Astrocyte of the spinal cord (primary cell): ENCODE measurements at regions not wholly inside any gene's neighbourhood (a gene's known extent, or its start where the extent isn't known, plus 50 kb on each side); places are given as distances from the start of the nearest gene placed in this dataset.
A peak's percentile ranks its signal among the peaks of the same experiment; 100 is the strongest.

ENCODE experiments used
- DNase-seq: peaks from one replicate; pipeline ENCODE4 v3.0.0; 2011; ENCODE audit warnings: low read depth, low spot score
- H3K4me3 ChIP-seq: 2 replicates; pipeline ENCODE4 v1.5.1; 2011; ENCODE audit warnings: low read depth, mild to moderate bottlenecking, low read length, moderate library complexity
- in situ Hi-C: cut with HindIII; loops from 2 replicates; pipeline ENCODE4 v1.10.0; 2017; ENCODE audit warnings: low sequenced_read_pairs
- TF ChIP-seq, protein P1 (sequence below): IDR thresholded peaks from 2 replicates; pipeline ENCODE4 v1.5.1; 2012; ENCODE audit warnings: low read depth, mild to moderate bottlenecking, low read length, inconsistent platforms

DNA sequence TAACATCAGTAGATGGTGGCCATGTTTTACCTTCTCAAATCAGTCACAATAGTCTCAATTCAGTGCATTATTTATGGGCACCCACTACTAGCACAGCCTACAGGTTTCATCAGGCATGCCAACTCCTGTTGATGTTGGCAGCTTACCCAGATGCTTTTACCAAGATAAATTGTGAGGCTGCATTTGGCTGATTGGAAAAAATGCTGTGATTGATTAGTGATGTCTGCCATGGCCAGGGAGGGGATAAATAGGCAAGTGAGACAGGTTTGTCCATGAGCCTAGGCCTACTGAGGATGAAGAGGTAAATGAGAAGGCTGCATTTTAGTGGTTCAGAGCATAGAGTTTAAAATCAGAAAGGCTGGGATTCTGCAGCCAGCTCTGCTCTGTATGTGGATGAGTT, 227.1 kb downstream of the NFATC2 start:
- TF ChIP-seq, protein P1, sequence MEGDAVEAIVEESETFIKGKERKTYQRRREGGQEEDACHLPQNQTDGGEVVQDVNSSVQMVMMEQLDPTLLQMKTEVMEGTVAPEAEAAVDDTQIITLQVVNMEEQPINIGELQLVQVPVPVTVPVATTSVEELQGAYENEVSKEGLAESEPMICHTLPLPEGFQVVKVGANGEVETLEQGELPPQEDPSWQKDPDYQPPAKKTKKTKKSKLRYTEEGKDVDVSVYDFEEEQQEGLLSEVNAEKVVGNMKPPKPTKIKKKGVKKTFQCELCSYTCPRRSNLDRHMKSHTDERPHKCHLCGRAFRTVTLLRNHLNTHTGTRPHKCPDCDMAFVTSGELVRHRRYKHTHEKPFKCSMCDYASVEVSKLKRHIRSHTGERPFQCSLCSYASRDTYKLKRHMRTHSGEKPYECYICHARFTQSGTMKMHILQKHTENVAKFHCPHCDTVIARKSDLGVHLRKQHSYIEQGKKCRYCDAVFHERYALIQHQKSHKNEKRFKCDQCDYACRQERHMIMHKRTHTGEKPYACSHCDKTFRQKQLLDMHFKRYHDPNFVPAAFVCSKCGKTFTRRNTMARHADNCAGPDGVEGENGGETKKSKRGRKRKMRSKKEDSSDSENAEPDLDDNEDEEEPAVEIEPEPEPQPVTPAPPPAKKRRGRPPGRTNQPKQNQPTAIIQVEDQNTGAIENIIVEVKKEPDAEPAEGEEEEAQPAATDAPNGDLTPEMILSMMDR: no peak
- in situ Hi-C loops: no loop called here
- DNase-seq: no peak
- H3K4me3 ChIP-seq: no peak overlapping the region

DNA sequence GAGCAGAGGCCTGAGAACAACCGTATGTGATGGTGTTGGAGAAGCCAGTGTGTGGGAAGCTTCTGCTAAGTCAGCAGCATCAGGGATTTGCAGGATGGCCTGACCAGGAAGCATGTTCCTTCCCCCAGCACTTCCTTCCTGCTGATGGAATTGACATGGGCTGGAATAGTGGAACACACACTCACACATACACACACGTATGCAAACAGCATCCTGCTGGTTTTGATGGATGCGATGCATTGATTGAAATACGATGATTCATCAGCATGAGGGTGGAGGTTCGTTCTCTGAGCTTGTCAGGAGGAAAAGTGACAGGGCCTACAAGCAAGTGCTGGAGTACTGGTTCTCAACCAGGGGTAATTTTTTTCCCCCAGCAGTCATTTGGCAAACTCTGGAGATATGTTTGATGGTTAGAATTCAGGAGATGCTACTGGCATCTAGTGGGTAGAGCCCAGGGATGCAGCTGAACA, 229.1 kb downstream of the NFATC2 start:
- no peak for DNase-seq
- no peak overlapping the region for H3K4me3 ChIP-seq
- in situ Hi-C loops: no loop called here
- TF ChIP-seq, protein P1: peak; percentile 20

DNA sequence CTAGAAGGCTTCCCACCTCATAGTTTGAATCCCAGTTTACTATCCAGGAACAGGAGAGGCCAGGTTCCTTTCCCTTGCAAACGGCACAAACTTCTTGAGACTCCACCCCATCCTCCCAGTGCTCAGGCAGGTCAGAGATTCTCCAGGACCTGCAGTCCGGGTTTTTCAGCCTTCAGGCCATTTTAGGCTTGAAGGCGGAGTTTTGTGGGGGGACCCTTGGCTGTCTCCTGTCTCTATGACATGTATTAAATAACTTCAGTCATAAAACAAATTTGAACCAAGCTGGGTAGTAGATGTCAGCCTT, 230.1 kb downstream of the NFATC2 start:
- H3K4me3 ChIP-seq: no peak overlapping the region
- in situ Hi-C loops: no loop called here
- no peak for DNase-seq
- TF ChIP-seq, protein P1: no peak

DNA sequence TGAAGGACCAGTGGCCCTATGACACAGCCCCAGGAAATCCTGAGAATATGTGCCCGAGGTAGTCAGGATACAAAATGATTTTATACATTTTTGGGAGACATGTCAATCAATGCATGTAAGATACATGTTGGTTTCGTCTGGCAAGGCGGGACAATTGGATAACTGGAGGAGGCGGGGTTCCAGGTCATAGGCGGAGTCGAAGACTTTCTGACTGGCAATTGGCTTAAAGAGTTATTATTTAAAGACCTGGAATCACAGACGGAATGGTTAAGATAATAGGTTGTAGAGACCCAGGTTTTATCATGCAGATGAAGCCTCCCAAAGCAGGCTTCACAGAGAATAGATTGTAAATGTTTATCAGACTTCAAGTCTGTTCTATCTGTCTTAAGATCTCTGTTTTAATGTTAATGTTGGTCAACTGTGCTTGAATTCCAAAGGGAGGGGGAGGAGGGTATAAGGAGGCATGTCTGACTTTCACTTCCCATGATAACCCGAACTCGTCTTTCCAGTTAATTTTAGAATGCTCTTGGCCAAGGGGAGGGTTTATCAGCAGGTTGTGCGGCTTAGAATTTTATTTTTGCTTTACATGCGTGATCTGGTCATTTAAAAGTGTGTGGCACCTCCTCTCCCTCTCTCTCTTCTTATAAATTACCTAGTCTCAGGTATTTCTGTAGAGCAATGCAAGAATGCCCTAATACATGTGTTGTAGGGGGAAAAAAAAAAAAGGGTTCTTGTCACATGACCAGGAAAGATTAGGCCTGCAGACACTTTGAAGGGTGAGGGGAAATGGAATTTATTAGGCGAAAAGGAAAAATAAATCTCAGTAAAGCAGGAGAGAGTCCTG, 230.7 kb downstream of the NFATC2 start:
- TF ChIP-seq, protein P1: no peak
- in situ Hi-C loops: no loop called here
- DNase-seq: no peak
- H3K4me3 ChIP-seq: no peak overlapping the region

DNA sequence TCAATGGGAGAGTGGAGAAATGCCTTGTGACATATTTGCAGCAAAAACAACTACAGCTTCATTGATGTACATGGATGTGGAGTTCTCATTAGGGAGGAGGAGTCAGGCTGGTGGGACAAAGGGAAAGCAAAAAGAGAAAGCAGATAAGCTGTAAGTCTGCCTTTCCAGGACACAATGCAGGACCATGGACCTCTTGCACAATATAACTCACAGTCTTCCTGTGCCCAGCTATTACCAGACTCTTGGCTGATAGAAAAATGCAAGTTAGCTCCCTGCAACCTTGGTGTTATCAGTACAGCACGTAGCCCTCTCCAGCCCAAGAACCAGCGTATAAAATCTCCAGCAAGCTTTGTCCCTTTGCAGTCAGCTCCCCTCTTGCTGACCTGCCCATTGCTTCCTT, 232.3 kb downstream of the NFATC2 start:
- in situ Hi-C loops: no loop called here
- DNase-seq: no peak
- H3K4me3 ChIP-seq: no peak overlapping the region
- TF ChIP-seq, protein P1: no peak

DNA sequence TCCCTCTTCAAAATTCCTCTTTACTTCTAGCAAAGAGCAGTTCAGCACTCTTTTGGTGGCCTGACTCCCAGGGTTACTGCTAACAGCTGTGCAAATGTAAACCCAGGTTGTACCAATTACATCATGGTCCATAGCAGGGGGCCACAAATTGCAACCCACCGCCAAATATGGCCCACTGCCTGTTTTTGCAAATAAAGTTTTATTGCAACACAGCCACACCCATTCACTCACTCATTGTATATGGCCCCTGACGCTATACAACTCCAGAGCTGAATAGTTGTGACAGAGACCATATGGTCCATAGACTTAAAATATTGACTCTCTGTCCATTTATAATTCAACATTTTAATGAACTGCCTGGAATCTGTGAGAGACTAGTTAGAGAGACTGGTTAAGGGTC, 233.4 kb downstream of the NFATC2 start:
- in situ Hi-C loops: no loop called here
- H3K4me3 ChIP-seq: no peak overlapping the region
- DNase-seq: no peak
- TF ChIP-seq, protein P1: no peak
